IPS-18a (cell line): ENCODE measurements at regions not wholly inside any gene's neighbourhood (a gene's known extent, or its start where the extent isn't known, plus 50 kb on each side); places are given as distances from the start of the nearest gene placed in this dataset.

Experiments
- H3K27ac ChIP-seq: one replicate; pipeline ENCODE4 v1.5.1; 2013; ENCODE audit warnings: low read length
- H3K27me3 ChIP-seq: one replicate; pipeline ENCODE4 v1.6.1; 2013; ENCODE audit warnings: mild to moderate bottlenecking, low read length; ENCODE audit not compliant: control insufficient read depth, insufficient read depth
- H3K36me3 ChIP-seq: one replicate; pipeline ENCODE4 v1.6.1; 2013; ENCODE audit warnings: low read depth, low read length; ENCODE audit not compliant: control insufficient read depth
- H3K4me1 ChIP-seq: one replicate; pipeline ENCODE4 v1.6.1; 2013; ENCODE audit warnings: low read depth, low read length; ENCODE audit not compliant: control insufficient read depth
- H3K4me3 ChIP-seq: one replicate; pipeline ENCODE4 v1.5.1; 2013; ENCODE audit warnings: low read length
- H3K9ac ChIP-seq: one replicate; pipeline ENCODE4 v1.6.1; 2013; ENCODE audit warnings: mild to moderate bottlenecking, low read length, moderate library complexity
- H3K9me3 ChIP-seq: one replicate; pipeline ENCODE4 v1.6.1; 2013; ENCODE audit warnings: low read depth, low read length; ENCODE audit not compliant: control insufficient read depth

GRCh38 chr7:18378989-18379605 is 116.5 kb upstream of the HDAC9 start:
- Histone ChIP-seq H3K36me3 (no peaks in the 10 kb centered on the region), H3K4me1 (peaks cover 3% of the 10 kb centered on the region), H3K9ac (no peak overlapping the region), H3K9me3 (no peaks in the 10 kb centered on the region), H3K27ac (no peak overlapping the region), H3K4me3 (no peak overlapping the region), H3K27me3 (no peaks in the 10 kb centered on the region)

GRCh38 chr7:18384491-18385143 is 110.9 kb upstream of the HDAC9 start:
- peaks cover 33% of the 10 kb centered on the region for H3K4me1 ChIP-seq
- H3K36me3 ChIP-seq = no peaks in the 10 kb centered on the region
- H3K4me3 ChIP-seq = no peak overlapping the region
- no peaks in the 10 kb centered on the region for H3K9me3 ChIP-seq
- no peaks in the 10 kb centered on the region for H3K27me3 ChIP-seq
- no peak overlapping the region for H3K9ac ChIP-seq
- no peak overlapping the region for H3K27ac ChIP-seq

DNA sequence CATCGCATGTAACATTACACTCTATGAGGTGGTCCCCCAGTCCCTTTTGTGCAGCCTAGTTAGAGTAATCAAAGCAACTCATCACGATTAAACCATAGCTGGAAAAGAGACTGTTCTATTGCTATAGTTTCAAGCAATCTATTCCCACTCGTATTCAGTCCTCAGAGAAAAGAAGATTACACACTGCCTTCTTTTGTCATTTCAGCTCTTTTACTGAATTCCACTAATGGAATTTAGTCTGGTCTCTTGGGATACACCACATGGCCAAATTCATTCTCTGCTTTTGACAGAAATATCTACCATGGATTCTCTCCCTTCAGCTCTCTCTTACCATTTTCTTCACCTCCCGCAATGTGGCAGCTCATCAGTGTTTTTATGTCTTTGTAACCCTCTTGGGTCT is 108.9 kb upstream of the HDAC9 start:
- Histone ChIP-seq H3K27me3 (no peaks in the 10 kb centered on the region), H3K4me3 (no peak overlapping the region), H3K9me3 (no peaks in the 10 kb centered on the region), H3K4me1 (peaks cover 33% of the 10 kb centered on the region), H3K27ac (no peak overlapping the region), H3K9ac (no peak overlapping the region), H3K36me3 (no peaks in the 10 kb centered on the region)

DNA sequence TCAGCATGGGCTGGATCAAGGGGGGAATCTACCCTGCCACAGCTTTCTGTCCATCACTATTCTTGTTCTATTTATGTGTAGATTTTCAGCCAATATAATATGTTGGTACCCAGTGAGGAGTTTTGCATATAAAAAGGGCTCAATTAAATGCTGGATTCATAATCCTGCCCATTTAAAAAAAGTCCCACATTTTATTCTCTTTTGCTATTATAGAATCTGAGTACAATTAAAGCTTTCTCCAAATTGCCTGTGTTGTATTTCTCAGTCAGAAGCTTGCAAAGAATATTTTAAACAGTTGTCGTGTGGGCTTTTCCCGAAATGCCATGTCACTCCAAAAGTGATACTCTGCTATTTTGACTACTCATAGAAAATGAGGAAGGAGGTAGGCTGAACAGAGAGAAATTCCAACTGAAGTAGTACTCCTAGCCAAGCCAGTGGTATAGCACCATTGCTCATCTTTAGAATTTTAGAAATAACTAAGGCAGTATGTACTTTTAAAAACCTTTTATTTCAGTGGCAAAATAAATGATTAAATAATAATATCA is 108.3 kb upstream of the HDAC9 start:
- Histone ChIP-seq H3K4me3 (no peak overlapping the region), H3K9ac (no peak overlapping the region), H3K9me3 (no peaks in the 10 kb centered on the region), H3K4me1 (peaks cover 33% of the 10 kb centered on the region), H3K36me3 (no peaks in the 10 kb centered on the region), H3K27me3 (no peaks in the 10 kb centered on the region), H3K27ac (no peak overlapping the region)

GRCh38 chr7:18390535-18390907 is 105.0 kb upstream of the HDAC9 start:
- peaks cover 18% of the 10 kb centered on the region for H3K4me1 ChIP-seq
- no peak overlapping the region for H3K27ac ChIP-seq
- H3K27me3 ChIP-seq = no peaks in the 10 kb centered on the region
- H3K9me3 ChIP-seq = no peaks in the 10 kb centered on the region
- H3K9ac ChIP-seq = no peak overlapping the region
- no peaks in the 10 kb centered on the region for H3K36me3 ChIP-seq
- H3K4me3 ChIP-seq = no peak overlapping the region

GRCh38 chr7:18393465-18394118 is 102.0 kb upstream of the HDAC9 start:
- H3K4me1 ChIP-seq = peaks cover 26% of the 10 kb centered on the region
- H3K27me3 ChIP-seq = no peaks in the 10 kb centered on the region
- H3K4me3 ChIP-seq = no peak overlapping the region
- H3K27ac ChIP-seq = no peak overlapping the region
- no peaks in the 10 kb centered on the region for H3K36me3 ChIP-seq
- H3K9ac ChIP-seq = no peak overlapping the region
- H3K9me3 ChIP-seq = no peaks in the 10 kb centered on the region

DNA sequence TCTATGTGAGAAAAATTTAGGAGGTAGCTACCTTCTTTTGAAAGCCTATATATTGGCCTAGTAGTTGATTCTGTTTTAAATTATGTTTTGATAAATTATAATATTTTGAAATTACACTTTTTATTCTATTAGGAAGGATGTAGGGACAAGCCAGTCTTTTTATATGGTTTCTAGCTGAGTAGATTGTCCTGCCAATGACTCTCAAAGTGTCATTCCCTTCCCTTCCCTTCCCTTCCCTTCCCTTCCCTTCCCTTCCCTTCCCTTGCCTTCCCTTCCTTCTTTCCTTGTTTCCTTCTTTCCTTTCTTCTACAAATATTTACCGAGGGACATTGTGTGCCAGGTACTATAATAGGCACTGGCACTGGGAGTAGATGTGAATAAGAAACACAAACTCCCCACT is 99.7 kb upstream of the HDAC9 start:
- H3K27me3 ChIP-seq = no peaks in the 10 kb centered on the region
- peaks cover 43% of the 10 kb centered on the region for H3K4me1 ChIP-seq

DNA sequence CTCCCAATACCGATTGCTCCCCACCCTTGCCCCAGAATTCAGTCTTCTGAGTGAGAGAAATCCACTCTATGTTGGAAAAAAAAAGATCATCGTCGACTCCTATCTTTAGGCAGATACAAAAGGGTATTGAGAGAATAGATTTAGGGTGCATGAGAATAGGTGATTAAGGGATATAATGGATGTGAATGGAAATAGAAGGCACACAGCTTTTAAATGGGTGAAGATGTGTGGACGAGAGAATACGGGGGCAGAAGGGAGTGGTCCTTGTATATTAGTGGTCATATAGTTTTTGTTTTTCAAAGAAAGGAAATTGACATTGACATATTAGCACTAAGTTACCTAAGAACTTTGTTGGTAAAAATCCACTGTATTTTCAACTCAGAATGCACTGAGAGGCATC is 98.6 kb upstream of the HDAC9 start:
- Histone ChIP-seq H3K9ac (no peak overlapping the region), H3K4me1 (peaks cover 43% of the 10 kb centered on the region)

More for the DNA sequence above, 99.7 kb upstream of the HDAC9 start:
- Histone ChIP-seq H3K9ac (no peak overlapping the region), H3K9me3 (no peaks in the 10 kb centered on the region), H3K4me3 (no peak overlapping the region), H3K36me3 (no peaks in the 10 kb centered on the region), H3K27ac (no peak overlapping the region)

DNA sequence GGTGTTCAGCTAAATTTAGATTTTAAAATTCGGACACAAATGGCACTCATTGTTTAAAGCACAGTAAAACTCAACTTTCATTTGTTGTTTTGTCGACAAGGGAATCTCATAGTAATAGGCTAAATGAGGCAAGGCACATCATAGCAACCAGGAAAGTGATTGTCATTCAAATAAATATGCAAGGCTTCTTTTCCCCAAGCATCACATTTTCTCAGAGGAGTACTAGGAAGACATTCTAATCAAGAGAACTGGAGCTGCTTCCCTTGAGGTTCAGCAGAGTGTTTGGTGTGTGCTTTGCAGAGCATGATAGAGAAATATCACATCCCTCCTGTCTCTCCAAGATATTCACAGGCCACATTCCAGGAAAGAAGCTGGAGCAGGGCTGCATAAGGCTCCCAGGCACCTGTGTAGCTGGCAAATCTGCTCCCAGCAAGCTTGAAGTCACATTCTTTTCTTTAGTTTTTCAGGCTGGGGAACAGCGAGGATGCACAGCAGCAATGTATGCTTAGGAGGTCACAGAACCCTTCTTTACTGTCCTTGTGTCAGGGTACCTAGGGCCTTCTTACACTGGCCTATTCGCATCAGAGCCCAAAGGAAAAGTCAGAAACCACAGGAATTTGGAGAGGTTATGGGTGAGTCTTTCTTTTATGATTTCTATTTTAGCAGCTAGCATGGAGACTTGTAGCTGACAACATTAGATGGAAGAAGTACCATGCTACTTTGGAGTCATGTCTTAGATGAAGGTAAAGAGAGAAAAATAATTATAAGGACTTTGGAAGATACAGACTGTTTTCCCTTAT is 95.9 kb upstream of the HDAC9 start:
- Histone ChIP-seq H3K9ac (no peak overlapping the region), H3K4me1 (peaks cover 43% of the 10 kb centered on the region), H3K27me3 (no peaks in the 10 kb centered on the region), H3K9me3 (no peaks in the 10 kb centered on the region), H3K4me3 (no peak overlapping the region), H3K36me3 (no peaks in the 10 kb centered on the region), H3K27ac (peak overlapping the region; percentile 1)

More for the DNA sequence above, 98.6 kb upstream of the HDAC9 start:
- Histone ChIP-seq H3K4me3 (no peak overlapping the region), H3K9me3 (no peaks in the 10 kb centered on the region), H3K27me3 (no peaks in the 10 kb centered on the region), H3K27ac (no peak overlapping the region), H3K36me3 (no peaks in the 10 kb centered on the region)

DNA sequence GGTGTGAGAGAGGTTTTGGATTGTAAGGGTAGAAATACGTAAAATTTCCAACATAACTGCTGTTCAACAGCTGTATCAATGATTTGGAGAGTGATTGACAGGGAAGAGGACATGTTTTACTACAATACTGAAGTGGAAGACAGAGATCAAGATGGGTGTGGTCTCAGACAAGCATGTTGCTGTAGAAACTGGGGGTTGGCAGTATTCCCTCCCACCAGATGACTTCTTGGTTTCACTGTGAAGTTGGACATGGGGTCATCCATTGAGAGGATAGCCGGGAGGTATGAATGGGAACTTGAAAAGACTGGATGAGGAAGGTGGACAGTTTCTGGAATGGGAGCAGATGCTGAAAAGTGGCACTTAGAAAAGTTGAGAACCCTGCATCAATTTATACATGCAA is 95.3 kb upstream of the HDAC9 start:
- peaks cover 43% of the 10 kb centered on the region for H3K4me1 ChIP-seq
- H3K36me3 ChIP-seq = no peaks in the 10 kb centered on the region
- H3K9ac ChIP-seq = no peak overlapping the region
- no peaks in the 10 kb centered on the region for H3K9me3 ChIP-seq
- no peak overlapping the region for H3K4me3 ChIP-seq
- H3K27me3 ChIP-seq = no peaks in the 10 kb centered on the region
- no peak overlapping the region for H3K27ac ChIP-seq

DNA sequence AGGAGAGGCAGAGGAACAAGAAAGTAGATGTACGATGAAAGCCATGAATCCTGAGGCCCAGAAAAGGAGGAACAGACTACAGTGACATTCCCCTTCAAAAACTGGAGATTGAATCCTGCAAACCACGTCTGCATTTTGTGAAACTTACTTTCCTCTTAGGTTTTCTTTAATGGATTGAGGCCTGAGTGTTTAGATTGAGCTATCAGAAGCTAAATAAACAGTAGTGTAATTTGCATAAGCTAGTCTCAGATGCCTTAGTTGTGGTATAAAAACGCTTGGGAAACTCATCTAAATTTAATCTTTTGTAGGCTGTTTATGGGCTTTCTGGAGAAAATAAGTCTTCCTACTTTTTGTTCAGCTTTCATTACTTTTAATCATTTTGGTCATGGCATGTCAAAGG is 94.8 kb upstream of the HDAC9 start:
- Histone ChIP-seq H3K9me3 (no peaks in the 10 kb centered on the region), H3K9ac (no peak overlapping the region), H3K27ac (no peak overlapping the region), H3K27me3 (no peaks in the 10 kb centered on the region), H3K36me3 (no peaks in the 10 kb centered on the region), H3K4me1 (peaks cover 43% of the 10 kb centered on the region), H3K4me3 (no peak overlapping the region)
